ENCODE measurements at regions not wholly inside any gene's neighbourhood (a gene's known extent, or its start where the extent isn't known, plus 50 kb on each side); places are given as distances from the start of the nearest gene placed in this dataset.

DNA sequence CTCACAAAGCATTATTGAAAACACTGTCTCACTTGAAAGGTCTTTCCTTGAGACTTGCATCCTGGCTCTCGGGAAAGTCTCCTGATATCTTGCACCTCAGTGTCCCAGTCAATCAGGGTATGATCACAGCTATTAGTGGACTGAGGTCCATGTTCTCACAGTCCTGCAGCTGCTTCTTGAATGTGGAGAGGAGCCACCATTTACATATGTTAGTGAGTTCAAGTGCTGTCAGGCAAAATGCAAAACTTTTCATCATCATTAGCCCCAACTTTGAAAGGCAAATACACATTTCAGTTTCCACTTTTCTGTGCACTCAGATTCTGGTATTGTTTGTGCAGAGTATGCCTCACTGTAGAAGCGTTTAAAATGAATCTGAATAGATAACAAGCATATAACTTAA is 111.6 kb downstream of the SNX18 start:
- TF ChIP-seq CTCF (conservative IDR thresholded peaks at IDR 0.05; ENCODE audit: low read depth, low read length): no peak
- no peak for DNase-seq (ENCODE audit: low read depth)
- no peak overlapping the region for H3K4me3 ChIP-seq (ENCODE audit: low read length)

- no peak overlapping the region for H3K4me3 ChIP-seq (ENCODE audit: low read length)
- TF ChIP-seq CTCF (conservative IDR thresholded peaks at IDR 0.05; ENCODE audit: low read depth, low read length): no peak
- no peak for DNase-seq (ENCODE audit: low read depth)
These were observed 110.5 kb downstream of the SNX18 start for GRCh38 chr5:54628050-54628449.

DNA sequence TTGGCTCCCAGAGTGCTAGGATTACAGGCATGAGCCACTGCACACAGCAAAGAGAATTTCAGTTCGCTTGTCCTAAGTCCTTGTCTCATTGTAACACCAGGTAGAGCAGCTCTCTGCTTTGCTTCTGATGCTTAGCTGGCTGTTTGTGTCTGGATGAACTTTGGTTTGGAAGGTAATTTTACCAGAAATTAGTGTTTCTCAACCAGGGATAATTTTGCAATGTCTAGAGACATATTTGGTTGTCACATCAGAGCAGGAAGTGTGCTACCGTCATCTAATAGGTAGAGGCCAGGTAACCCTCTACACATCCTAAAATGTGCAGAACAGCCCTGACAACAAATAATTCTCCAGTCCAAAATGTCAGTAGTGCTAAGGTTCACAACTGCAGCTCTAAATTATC is 108.8 kb downstream of the SNX18 start:
- TF ChIP-seq CTCF (conservative IDR thresholded peaks at IDR 0.05; ENCODE audit: low read depth, low read length): no peak
- H3K4me3 ChIP-seq (ENCODE audit: low read length): no peak overlapping the region
- no peak for DNase-seq (ENCODE audit: low read depth)

DNA sequence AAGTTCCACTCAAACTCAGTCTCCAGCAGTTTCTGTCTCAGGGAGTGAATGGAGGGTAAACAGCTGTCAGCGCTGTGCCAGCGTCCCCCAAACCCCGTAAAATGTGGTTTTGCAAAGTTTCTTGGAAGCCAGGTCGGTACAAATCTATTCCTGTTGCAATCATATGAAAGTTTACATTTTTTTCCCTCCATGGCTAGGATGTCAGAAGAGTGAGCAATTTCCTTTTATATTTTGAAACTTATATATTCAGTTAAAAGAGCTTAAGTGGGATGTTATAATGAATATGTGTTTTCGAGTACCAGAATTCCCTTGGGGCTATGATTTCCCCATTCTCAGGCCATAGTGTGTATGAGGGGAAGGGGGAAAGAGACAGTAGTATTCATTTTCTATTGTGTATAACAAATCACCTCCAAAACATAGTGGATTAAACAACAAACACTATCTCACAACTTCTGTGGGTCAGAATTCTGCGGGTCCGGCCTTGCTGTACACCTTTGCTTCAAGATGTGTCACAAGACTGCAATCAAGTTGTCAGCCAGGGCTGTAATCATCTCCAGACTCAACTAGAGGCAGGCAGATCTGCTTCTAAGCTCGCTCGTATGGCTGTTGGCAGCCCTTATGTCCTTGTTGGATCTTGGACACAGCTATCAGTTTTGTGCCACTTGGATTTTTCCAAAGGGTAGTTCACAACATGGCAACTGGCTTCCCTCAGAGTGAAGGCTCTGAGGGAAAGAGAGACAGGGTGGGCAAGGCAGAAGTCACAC is 107.4 kb downstream of the SNX18 start:
- no peak for TF ChIP-seq CTCF (conservative IDR thresholded peaks at IDR 0.05; ENCODE audit: low read depth, low read length)
- H3K4me3 ChIP-seq (ENCODE audit: low read length): no peak overlapping the region
- DNase-seq (ENCODE audit: low read depth): no peak

DNA sequence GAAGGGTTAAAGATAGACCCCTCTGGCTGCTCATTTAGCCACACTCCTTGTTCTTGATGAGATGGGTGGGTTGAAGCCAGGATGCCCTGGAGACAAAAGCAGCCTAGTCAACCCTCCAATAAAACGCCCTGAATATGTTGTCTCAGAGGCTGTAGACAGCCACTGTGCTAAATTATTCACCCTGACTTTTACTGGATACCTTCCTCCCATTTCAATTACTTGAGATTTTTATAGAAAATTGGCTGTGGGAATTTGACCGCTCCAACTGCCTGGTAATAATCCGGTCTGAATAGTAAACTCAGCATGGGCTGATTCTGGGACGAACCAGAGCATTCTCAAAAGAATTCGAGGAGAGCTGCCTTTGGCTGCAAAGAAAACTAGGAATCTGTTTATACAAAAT is 104.2 kb downstream of the SNX18 start:
- no peak for TF ChIP-seq CTCF (conservative IDR thresholded peaks at IDR 0.05; ENCODE audit: low read depth, low read length)
- DNase-seq (ENCODE audit: low read depth): no peak
- H3K4me3 ChIP-seq (ENCODE audit: low read length): no peak overlapping the region

DNA sequence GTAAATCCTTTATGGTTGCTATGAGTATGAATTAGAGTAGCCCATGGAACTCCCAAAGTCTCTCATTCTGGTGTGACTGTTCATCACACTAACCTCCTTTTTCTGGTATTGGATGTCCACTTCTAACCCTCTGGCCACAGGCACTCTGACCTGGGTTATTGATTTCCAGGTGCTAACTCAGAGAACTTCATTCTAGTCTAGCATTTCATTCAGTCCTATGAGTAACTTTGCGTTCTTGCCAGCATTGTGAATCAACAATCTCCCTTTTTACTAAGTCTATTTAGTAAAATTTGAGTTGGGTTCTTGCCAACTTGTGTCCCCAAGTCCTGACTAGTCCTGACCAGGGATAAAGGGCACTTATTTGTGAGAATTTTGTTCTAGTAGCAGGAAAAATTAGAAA is 103.5 kb downstream of the SNX18 start:
- no peak for DNase-seq (ENCODE audit: low read depth)
- H3K4me3 ChIP-seq (ENCODE audit: low read length): no peak overlapping the region
- no peak for TF ChIP-seq CTCF (conservative IDR thresholded peaks at IDR 0.05; ENCODE audit: low read depth, low read length)

- H3K4me3 ChIP-seq (ENCODE audit: low read length): no peak overlapping the region
- TF ChIP-seq CTCF (conservative IDR thresholded peaks at IDR 0.05; ENCODE audit: low read depth, low read length): no peak
- DNase-seq (ENCODE audit: low read depth): no peak
These were observed 102.8 kb downstream of the SNX18 start for GRCh38 chr5:54620141-54620933.

Data from retinal pigment epithelial cell (primary cell).